ENCODE measurements at regions not wholly inside any gene's neighbourhood (a gene's known extent, or its start where the extent isn't known, plus 50 kb on each side); places are given as distances from the start of the nearest gene placed in this dataset.

GRCh38 chr11:92276773-92277172, 52.2 kb downstream of the FAT3 start:
- DNase-seq: no peak
- in situ Hi-C loops (cut with HindIII; ENCODE audit: low pct_ligation_motif_present, low pct_unique_long_range_greater_than_20kb, low sequenced_read_pairs): no loop called here

- no peak for DNase-seq
- in situ Hi-C loops (cut with HindIII; ENCODE audit: low pct_ligation_motif_present, low pct_unique_long_range_greater_than_20kb, low sequenced_read_pairs): no loop called here
These were observed 53.3 kb downstream of the FAT3 start for GRCh38 chr11:92277871-92278270.

GRCh38 chr11:92278791-92279433, 54.3 kb downstream of the FAT3 start:
- in situ Hi-C loops (cut with HindIII; ENCODE audit: low pct_ligation_motif_present, low pct_unique_long_range_greater_than_20kb, low sequenced_read_pairs): no loop called here
- DNase-seq: no peak

- no peak for DNase-seq
- in situ Hi-C loops (cut with HindIII; ENCODE audit: low pct_ligation_motif_present, low pct_unique_long_range_greater_than_20kb, low sequenced_read_pairs): no loop called here
These were observed 59.5 kb downstream of the FAT3 start for GRCh38 chr11:92284107-92284506.

GRCh38 chr11:92284558-92284957, 59.9 kb downstream of the FAT3 start:
- in situ Hi-C loops (cut with HindIII; ENCODE audit: low pct_ligation_motif_present, low pct_unique_long_range_greater_than_20kb, low sequenced_read_pairs): no loop called here
- DNase-seq: no peak

GRCh38 chr11:92285776-92286175, 61.2 kb downstream of the FAT3 start:
- no peak for DNase-seq
- in situ Hi-C loops (cut with HindIII; ENCODE audit: low pct_ligation_motif_present, low pct_unique_long_range_greater_than_20kb, low sequenced_read_pairs): no loop called here

- in situ Hi-C loops (cut with HindIII; ENCODE audit: low pct_ligation_motif_present, low pct_unique_long_range_greater_than_20kb, low sequenced_read_pairs): no loop called here
- DNase-seq: no peak
These were observed 62.1 kb downstream of the FAT3 start for GRCh38 chr11:92286709-92287108.

GRCh38 chr11:92295175-92296137, 70.8 kb downstream of the FAT3 start:
- no peak for DNase-seq
- in situ Hi-C loops (cut with HindIII; ENCODE audit: low pct_ligation_motif_present, low pct_unique_long_range_greater_than_20kb, low sequenced_read_pairs): no loop called here

- DNase-seq: no peak
- in situ Hi-C loops (cut with HindIII; ENCODE audit: low pct_ligation_motif_present, low pct_unique_long_range_greater_than_20kb, low sequenced_read_pairs): no loop called here
These were observed 71.5 kb downstream of the FAT3 start for GRCh38 chr11:92296138-92296515.

GRCh38 chr11:92297567-92298553, 73.2 kb downstream of the FAT3 start:
- DNase-seq: no peak
- in situ Hi-C loops (cut with HindIII; ENCODE audit: low pct_ligation_motif_present, low pct_unique_long_range_greater_than_20kb, low sequenced_read_pairs): no loop called here

GRCh38 chr11:92300876-92301275, 76.3 kb downstream of the FAT3 start:
- DNase-seq: no peak
- in situ Hi-C loops (cut with HindIII; ENCODE audit: low pct_ligation_motif_present, low pct_unique_long_range_greater_than_20kb, low sequenced_read_pairs): no loop called here

GRCh38 chr11:92302770-92303169, 78.2 kb downstream of the FAT3 start:
- in situ Hi-C loops (cut with HindIII; ENCODE audit: low pct_ligation_motif_present, low pct_unique_long_range_greater_than_20kb, low sequenced_read_pairs): no loop called here
- no peak for DNase-seq

GRCh38 chr11:92304271-92304670, 79.7 kb downstream of the FAT3 start:
- in situ Hi-C loops (cut with HindIII; ENCODE audit: low pct_ligation_motif_present, low pct_unique_long_range_greater_than_20kb, low sequenced_read_pairs): no loop called here
- DNase-seq: no peak

- in situ Hi-C loops (cut with HindIII; ENCODE audit: low pct_ligation_motif_present, low pct_unique_long_range_greater_than_20kb, low sequenced_read_pairs): no loop called here
- no peak for DNase-seq
These were observed 82.4 kb downstream of the FAT3 start for GRCh38 chr11:92306966-92307510.

- DNase-seq: no peak
- in situ Hi-C loops (cut with HindIII; ENCODE audit: low pct_ligation_motif_present, low pct_unique_long_range_greater_than_20kb, low sequenced_read_pairs): no loop called here
These were observed 83.7 kb downstream of the FAT3 start for GRCh38 chr11:92308366-92308765.

- in situ Hi-C loops (cut with HindIII; ENCODE audit: low pct_ligation_motif_present, low pct_unique_long_range_greater_than_20kb, low sequenced_read_pairs): no loop called here
- DNase-seq: no peak
These were observed 87.2 kb downstream of the FAT3 start for GRCh38 chr11:92311616-92312449.

GRCh38 chr11:92313784-92314183, 89.2 kb downstream of the FAT3 start:
- in situ Hi-C loops (cut with HindIII; ENCODE audit: low pct_ligation_motif_present, low pct_unique_long_range_greater_than_20kb, low sequenced_read_pairs): no loop called here
- DNase-seq: no peak

GRCh38 chr11:92314499-92314898, 89.9 kb downstream of the FAT3 start:
- in situ Hi-C loops (cut with HindIII; ENCODE audit: low pct_ligation_motif_present, low pct_unique_long_range_greater_than_20kb, low sequenced_read_pairs): no loop called here
- DNase-seq: no peak
